ENCODE measurements at regions not wholly inside any gene's neighbourhood (a gene's known extent, or its start where the extent isn't known, plus 50 kb on each side); places are given as distances from the start of the nearest gene placed in this dataset.

- H3K36me3 ChIP-seq (ENCODE audit: control insufficient read depth in 2 of 2, insufficient read depth in 2 of 2, low read length in 1 of 2), result peaks cover 0 to 4% of the 10 kb centered on the region in 2 donors
- no peaks in the 10 kb centered on the region for H3K27me3 ChIP-seq (ENCODE audit: control insufficient read depth in 1 of 2, insufficient read depth in 2 of 2, low read length in 2 of 2)
- H3K4me1 ChIP-seq (ENCODE audit: control insufficient read depth in 2 of 2, insufficient read depth in 2 of 2, low read length in 1 of 2), result no peaks in the 10 kb centered on the region
- no peaks in the 10 kb centered on the region for H3K9me3 ChIP-seq (ENCODE audit: control insufficient read depth in 2 of 2, insufficient read depth in 1 of 2, low read depth in 1 of 2, low read length in 1 of 2)
- 97% methylated on average over 41 of the region's 41 CpGs for WGBS, 2 donors
- H3K27ac ChIP-seq (ENCODE audit: low read depth in 2 of 2, low read length in 1 of 2), result no peak overlapping the region
- H3K4me3 ChIP-seq (ENCODE audit: low read depth in 1 of 2, low read length in 2 of 2), result no peak overlapping the region
Measured at GRCh38 chr19:5230730-5231555, 109.7 kb downstream of the PTPRS start.

DNA sequence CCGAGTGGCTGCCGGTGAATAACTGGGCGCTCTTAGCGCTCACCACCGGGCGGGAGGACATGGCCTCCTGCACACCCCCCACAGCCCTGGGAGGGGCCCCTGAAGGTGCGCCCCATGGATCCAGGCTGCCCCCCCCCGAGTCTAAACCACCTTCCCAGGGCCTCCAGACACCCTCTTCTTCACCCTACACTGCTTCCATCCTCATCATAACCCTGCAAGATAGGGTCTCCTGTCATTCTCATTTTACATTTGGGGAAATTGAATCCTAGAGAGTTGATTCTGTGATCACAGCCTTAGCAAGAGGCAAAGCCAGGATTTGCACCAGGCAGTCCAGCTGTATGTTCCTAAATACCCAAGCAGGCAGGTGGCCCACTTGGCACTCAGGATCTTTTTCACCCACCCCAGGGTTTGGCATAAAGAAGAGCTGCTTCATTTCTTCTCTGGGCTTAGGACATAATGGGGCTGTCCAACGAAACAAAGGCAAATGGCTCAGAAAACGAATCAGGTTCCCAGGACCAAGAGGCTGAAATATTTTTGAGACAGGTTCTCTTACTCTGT is 110.8 kb downstream of the PTPRS start:
- H3K4me1 ChIP-seq (ENCODE audit: control insufficient read depth in 2 of 2, insufficient read depth in 2 of 2, low read length in 1 of 2), result no peaks in the 10 kb centered on the region
- H3K27me3 ChIP-seq (ENCODE audit: control insufficient read depth in 1 of 2, insufficient read depth in 2 of 2, low read length in 2 of 2), result no peaks in the 10 kb centered on the region
- H3K9me3 ChIP-seq (ENCODE audit: control insufficient read depth in 2 of 2, insufficient read depth in 1 of 2, low read depth in 1 of 2, low read length in 1 of 2), result no peaks in the 10 kb centered on the region
- H3K36me3 ChIP-seq (ENCODE audit: control insufficient read depth in 2 of 2, insufficient read depth in 2 of 2, low read length in 1 of 2), result peaks cover 0 to 4% of the 10 kb centered on the region in 2 donors
- H3K27ac ChIP-seq (ENCODE audit: low read depth in 2 of 2, low read length in 1 of 2), result no peak overlapping the region
- 44 to 49% methylated on average over 10 of the region's 10 CpGs for WGBS, 2 donors
- no peak overlapping the region for H3K4me3 ChIP-seq (ENCODE audit: low read depth in 1 of 2, low read length in 2 of 2)

- 37 to 53% methylated on average over 59 to 72 of the region's 72 CpGs for WGBS, 2 donors
- Histone ChIP-seq H3K4me3 (ENCODE audit: low read depth in 1 of 2, low read length in 2 of 2) (peak overlapping the region in 1 of 2 donors; percentile 21), H3K36me3 (ENCODE audit: control insufficient read depth in 2 of 2, insufficient read depth in 2 of 2, low read length in 1 of 2) (peaks cover 0 to 4% of the 10 kb centered on the region in 2 donors), H3K27ac (ENCODE audit: low read depth in 2 of 2, low read length in 1 of 2) (no peak overlapping the region), H3K27me3 (ENCODE audit: control insufficient read depth in 1 of 2, insufficient read depth in 2 of 2, low read length in 2 of 2) (no peaks in the 10 kb centered on the region), H3K9me3 (ENCODE audit: control insufficient read depth in 2 of 2, insufficient read depth in 1 of 2, low read depth in 1 of 2, low read length in 1 of 2) (no peaks in the 10 kb centered on the region), H3K4me1 (ENCODE audit: control insufficient read depth in 2 of 2, insufficient read depth in 2 of 2, low read length in 1 of 2) (no peaks in the 10 kb centered on the region)
Measured at GRCh38 chr19:5228932-5229777, 111.5 kb downstream of the PTPRS start.

DNA sequence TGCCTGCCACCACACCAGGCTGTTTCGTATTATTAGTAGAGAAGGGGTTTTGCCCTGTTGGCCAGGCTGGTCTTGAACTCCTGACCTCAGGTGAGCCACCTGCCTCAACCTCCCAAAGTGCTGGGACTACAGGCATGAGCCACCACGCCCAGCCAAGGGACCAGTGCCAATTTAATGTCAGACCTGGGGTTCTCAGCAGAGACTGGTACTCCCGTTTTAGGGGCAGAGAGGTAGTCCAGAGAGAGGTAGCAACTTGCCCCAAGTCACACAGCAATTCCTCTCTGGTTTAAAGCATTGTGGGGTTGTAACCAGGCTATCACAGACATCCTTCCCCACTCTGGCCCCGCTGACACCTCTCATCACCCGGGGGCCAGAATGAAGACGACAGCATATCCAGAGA is 112.1 kb downstream of the PTPRS start:
- Histone ChIP-seq H3K4me3 (ENCODE audit: low read depth in 1 of 2, low read length in 2 of 2) (no peak overlapping the region), H3K4me1 (ENCODE audit: control insufficient read depth in 2 of 2, insufficient read depth in 2 of 2, low read length in 1 of 2) (no peaks in the 10 kb centered on the region), H3K9me3 (ENCODE audit: control insufficient read depth in 2 of 2, insufficient read depth in 1 of 2, low read depth in 1 of 2, low read length in 1 of 2) (no peaks in the 10 kb centered on the region), H3K27ac (ENCODE audit: low read depth in 2 of 2, low read length in 1 of 2) (no peak overlapping the region), H3K36me3 (ENCODE audit: control insufficient read depth in 2 of 2, insufficient read depth in 2 of 2, low read length in 1 of 2) (peaks cover 0 to 4% of the 10 kb centered on the region in 2 donors), H3K27me3 (ENCODE audit: control insufficient read depth in 1 of 2, insufficient read depth in 2 of 2, low read length in 2 of 2) (no peaks in the 10 kb centered on the region)
- WGBS, 2 donors, result 78 to 83% methylated on average over 6 of the region's 6 CpGs

GRCh38 chr19:5225486-5226345 is 114.9 kb downstream of the PTPRS start:
- 82% methylated on average over 21 to 28 of the region's 28 CpGs for WGBS, 2 donors

GRCh38 chr19:5224480-5224879 is 116.1 kb downstream of the PTPRS start:
- Histone ChIP-seq H3K36me3 (ENCODE audit: control insufficient read depth in 2 of 2, insufficient read depth in 2 of 2, low read length in 1 of 2) (peaks cover 7 to 28% of the 10 kb centered on the region in 2 donors), H3K27ac (ENCODE audit: low read depth in 2 of 2, low read length in 1 of 2) (no peak overlapping the region), H3K4me3 (ENCODE audit: low read depth in 1 of 2, low read length in 2 of 2) (no peak overlapping the region), H3K9me3 (ENCODE audit: control insufficient read depth in 2 of 2, insufficient read depth in 1 of 2, low read depth in 1 of 2, low read length in 1 of 2) (peaks cover 0 to 3% of the 10 kb centered on the region in 2 donors), H3K4me1 (ENCODE audit: control insufficient read depth in 2 of 2, insufficient read depth in 2 of 2, low read length in 1 of 2) (no peaks in the 10 kb centered on the region), H3K27me3 (ENCODE audit: control insufficient read depth in 1 of 2, insufficient read depth in 2 of 2, low read length in 2 of 2) (no peaks in the 10 kb centered on the region)
- whole genome bisulfite sequencing, 2 donors, result 93% methylated on average over 6 of the region's 6 CpGs

More at GRCh38 chr19:5225486-5226345, 114.9 kb downstream of the PTPRS start:
- Histone ChIP-seq H3K9me3 (ENCODE audit: control insufficient read depth in 2 of 2, insufficient read depth in 1 of 2, low read depth in 1 of 2, low read length in 1 of 2) (no peaks in the 10 kb centered on the region), H3K4me1 (ENCODE audit: control insufficient read depth in 2 of 2, insufficient read depth in 2 of 2, low read length in 1 of 2) (no peaks in the 10 kb centered on the region), H3K4me3 (ENCODE audit: low read depth in 1 of 2, low read length in 2 of 2) (no peak overlapping the region), H3K27me3 (ENCODE audit: control insufficient read depth in 1 of 2, insufficient read depth in 2 of 2, low read length in 2 of 2) (no peaks in the 10 kb centered on the region), H3K36me3 (ENCODE audit: control insufficient read depth in 2 of 2, insufficient read depth in 2 of 2, low read length in 1 of 2) (peaks cover 0 to 19% of the 10 kb centered on the region in 2 donors), H3K27ac (ENCODE audit: low read depth in 2 of 2, low read length in 1 of 2) (no peak overlapping the region)

DNA sequence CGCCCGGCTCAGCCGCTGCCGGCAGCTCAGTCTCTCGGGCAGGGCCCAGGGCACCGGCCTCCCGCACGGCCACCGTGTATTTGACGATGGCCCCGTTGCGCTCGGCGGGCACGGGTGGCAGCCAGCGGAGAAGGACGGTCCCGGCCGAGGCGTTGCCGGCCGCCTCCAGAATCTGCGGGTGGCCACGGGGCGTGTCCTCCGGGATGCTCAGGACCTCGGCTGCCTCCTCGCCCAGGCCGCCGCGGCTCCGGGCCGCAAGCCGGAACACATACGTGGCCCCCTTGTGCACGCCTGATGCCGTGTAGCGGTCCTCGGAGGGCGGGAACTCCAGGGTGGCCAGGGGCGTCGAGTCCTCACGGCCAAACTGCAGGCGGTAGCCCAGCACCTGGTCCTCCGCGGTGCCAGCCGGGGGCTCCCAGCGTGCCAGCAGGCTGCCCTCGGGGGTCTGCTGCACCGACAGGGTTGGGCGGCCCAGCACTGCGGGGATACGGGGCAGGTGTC is 117.7 kb downstream of the PTPRS start:
- 95 to 96% methylated on average over 53 of the region's 53 CpGs for WGBS, 2 donors
- peaks cover 14 to 27% of the 10 kb centered on the region in 2 donors for H3K36me3 ChIP-seq (ENCODE audit: control insufficient read depth in 2 of 2, insufficient read depth in 2 of 2, low read length in 1 of 2)
- no peak overlapping the region for H3K4me3 ChIP-seq (ENCODE audit: low read depth in 1 of 2, low read length in 2 of 2)
- H3K4me1 ChIP-seq (ENCODE audit: control insufficient read depth in 2 of 2, insufficient read depth in 2 of 2, low read length in 1 of 2), result no peaks in the 10 kb centered on the region
- H3K9me3 ChIP-seq (ENCODE audit: control insufficient read depth in 2 of 2, insufficient read depth in 1 of 2, low read depth in 1 of 2, low read length in 1 of 2), result peaks cover 0 to 3% of the 10 kb centered on the region in 2 donors
- no peaks in the 10 kb centered on the region for H3K27me3 ChIP-seq (ENCODE audit: control insufficient read depth in 1 of 2, insufficient read depth in 2 of 2, low read length in 2 of 2)
- H3K27ac ChIP-seq (ENCODE audit: low read depth in 2 of 2, low read length in 1 of 2), result no peak overlapping the region

DNA sequence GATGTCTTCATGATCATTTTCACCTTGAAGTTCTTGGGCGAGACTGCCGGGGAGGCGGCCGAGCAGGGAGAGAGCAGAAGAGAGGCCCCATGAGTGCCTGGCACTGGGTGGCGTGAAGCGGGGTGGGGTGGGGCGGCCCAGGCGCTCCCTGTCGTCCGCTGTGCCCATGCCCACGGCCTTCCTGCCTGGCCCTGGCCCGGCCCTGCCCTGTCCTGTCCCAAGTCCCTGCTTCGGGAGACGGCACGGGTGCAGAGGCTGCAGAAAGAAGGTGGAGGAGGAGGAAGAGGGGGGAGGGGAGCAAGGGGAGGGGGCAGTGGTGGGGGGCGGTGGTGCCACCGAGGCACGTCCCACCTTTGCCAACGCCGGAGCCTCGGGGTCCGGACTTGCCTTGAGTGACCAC is 118.4 kb downstream of the PTPRS start:
- WGBS, 2 donors, result 93% methylated on average over 21 to 22 of the region's 22 CpGs
- H3K4me3 ChIP-seq (ENCODE audit: low read depth in 1 of 2, low read length in 2 of 2), result no peak overlapping the region
- H3K36me3 ChIP-seq (ENCODE audit: control insufficient read depth in 2 of 2, insufficient read depth in 2 of 2, low read length in 1 of 2), result peaks cover 14 to 26% of the 10 kb centered on the region in 2 donors

More for the DNA sequence above, 118.4 kb downstream of the PTPRS start:
- Histone ChIP-seq H3K27ac (ENCODE audit: low read depth in 2 of 2, low read length in 1 of 2) (no peak overlapping the region), H3K4me1 (ENCODE audit: control insufficient read depth in 2 of 2, insufficient read depth in 2 of 2, low read length in 1 of 2) (no peaks in the 10 kb centered on the region), H3K9me3 (ENCODE audit: control insufficient read depth in 2 of 2, insufficient read depth in 1 of 2, low read depth in 1 of 2, low read length in 1 of 2) (peaks cover 0 to 3% of the 10 kb centered on the region in 2 donors), H3K27me3 (ENCODE audit: control insufficient read depth in 1 of 2, insufficient read depth in 2 of 2, low read length in 2 of 2) (no peaks in the 10 kb centered on the region)
